ENCODE measurements at regions not wholly inside any gene's neighbourhood (a gene's known extent, or its start where the extent isn't known, plus 50 kb on each side); places are given as distances from the start of the nearest gene placed in this dataset.

DNA sequence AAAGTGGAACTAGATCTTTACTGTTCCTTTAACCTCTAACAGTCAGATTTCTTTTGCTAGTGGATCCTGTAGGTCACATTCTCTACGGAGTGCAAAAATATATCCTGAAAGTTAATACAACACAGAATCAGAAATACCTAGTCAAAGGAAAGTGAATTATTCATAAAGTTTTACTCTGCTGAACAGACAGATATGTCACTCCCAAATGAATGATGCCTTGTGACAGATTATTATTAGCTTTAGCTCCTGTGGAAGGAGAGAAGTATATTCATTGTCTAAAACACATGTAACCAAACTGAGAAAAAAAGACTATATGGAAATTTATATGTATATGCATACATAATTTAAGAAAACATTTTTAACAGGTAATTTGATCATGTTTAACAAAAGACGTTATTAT is 1497.2 kb upstream of the RAG2 start (continued):
- TF ChIP-seq, protein P1, sequence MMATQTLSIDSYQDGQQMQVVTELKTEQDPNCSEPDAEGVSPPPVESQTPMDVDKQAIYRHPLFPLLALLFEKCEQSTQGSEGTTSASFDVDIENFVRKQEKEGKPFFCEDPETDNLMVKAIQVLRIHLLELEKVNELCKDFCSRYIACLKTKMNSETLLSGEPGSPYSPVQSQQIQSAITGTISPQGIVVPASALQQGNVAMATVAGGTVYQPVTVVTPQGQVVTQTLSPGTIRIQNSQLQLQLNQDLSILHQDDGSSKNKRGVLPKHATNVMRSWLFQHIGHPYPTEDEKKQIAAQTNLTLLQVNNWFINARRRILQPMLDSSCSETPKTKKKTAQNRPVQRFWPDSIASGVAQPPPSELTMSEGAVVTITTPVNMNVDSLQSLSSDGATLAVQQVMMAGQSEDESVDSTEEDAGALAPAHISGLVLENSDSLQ (IDR thresholded peaks at IDR 0.05), result no peak
- TF ChIP-seq YY1 (IDR thresholded peaks at IDR 0.05; ENCODE audit: low read depth, low read length), result no peak

DNA sequence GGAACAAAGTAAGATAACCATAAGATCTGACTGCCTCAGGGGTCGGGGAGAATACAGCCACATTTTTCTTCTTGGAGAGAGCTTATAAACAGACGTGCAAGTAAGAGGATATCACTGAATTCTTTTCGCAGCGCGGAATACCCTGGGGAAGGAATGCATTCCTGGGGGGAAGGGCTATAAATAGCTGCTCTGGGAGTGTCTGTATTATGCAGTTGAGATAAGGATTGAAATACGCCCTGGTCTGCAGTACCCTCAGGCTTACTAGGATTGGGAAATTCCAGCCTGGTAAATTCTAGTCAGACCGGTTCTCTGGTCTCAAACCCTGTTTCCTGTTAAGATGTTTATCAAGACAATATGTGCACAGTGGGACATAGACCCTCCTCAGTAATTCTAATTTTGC is 1491.7 kb upstream of the RAG2 start:
- no peak overlapping the region for H3K4me3 ChIP-seq
- no peak overlapping the region for H3K4me2 ChIP-seq (ENCODE audit: control insufficient read depth, insufficient read depth)
- H3K4me1 ChIP-seq (ENCODE audit: control insufficient read depth, insufficient read depth, low read length), result no peaks in the 10 kb centered on the region
- no peaks in the 10 kb centered on the region; the same call in 2 of the 3 replicates for H3K9me3 ChIP-seq (replicated peaks; ENCODE audit: control insufficient read depth, insufficient read depth, low read length)
- CTCF ChIA-PET, result no interaction called here
- intact Hi-C loops (cut with micrococcal nuclease; ENCODE audit: unreplicated experiment) (no loop called here), in situ Hi-C loops (cut with MboI) (no loop called here)
- POLR2A ChIA-PET, result no interaction called here
- H3K27ac ChIP-seq (ENCODE audit: control insufficient read depth, insufficient read depth), result no peak overlapping the region
- no peaks in the 10 kb centered on the region for H4K20me1 ChIP-seq (ENCODE audit: control insufficient read depth, insufficient read depth)
- no peak overlapping the region for H2AFZ ChIP-seq (ENCODE audit: control insufficient read depth, low read depth, low read length)
- RAD21 ChIA-PET (ENCODE audit: unreplicated experiment), result no interaction called here
- BruUV-seq (replicated peaks), result no TSS peak
- no peaks in the 10 kb centered on the region for H3K36me3 ChIP-seq (ENCODE audit: control insufficient read depth in 2 of 2, insufficient read depth in 2 of 2, low read length in 1 of 2)
- H3K79me2 ChIP-seq (ENCODE audit: control insufficient read depth, insufficient read depth, low read length), result no peaks in the 10 kb centered on the region
- no peaks in the 10 kb centered on the region for H3K27me3 ChIP-seq (replicated peaks in 1 of 2; ENCODE audit: control insufficient read depth in 2 of 2, insufficient read depth in 2 of 2, low read length in 1 of 2)
- no peak for DNase-seq (ENCODE audit: low read depth, low spot score)
- SMC1A ChIA-PET (ENCODE audit: uncharacterized antibody, unreplicated experiment), result interaction anchor here (0.6 kb wide), 1 partner anchor 293 kb away, joined by 3 read pairs; no protein-coding TSS in a partner anchor
- no peak for FAIRE-seq
- H3K9ac ChIP-seq (ENCODE audit: control insufficient read depth, insufficient read depth, low read length), result no peak overlapping the region
- ATAC-seq, result no peak
- 55% methylated on average over 7 of the region's 7 CpGs for WGBS (ENCODE audit: insufficient coverage, insufficient replicate concordance, low lambda C conversion rate, missing lambda C conversion rate)
- TF ChIP-seq POU2F2 (IDR thresholded peaks at IDR 0.05; ENCODE audit: borderline replicate concordance, low read depth, low read length) (no peak), POLR2AphosphoS5 (IDR thresholded peaks at IDR 0.05; ENCODE audit: low read length) (no peak), RBBP5 (conservative IDR thresholded peaks at IDR 0.05) (no peak), TCF12 (IDR thresholded peaks at IDR 0.05; ENCODE audit: low read depth, low read length) (no peak), NFYB (IDR thresholded peaks at IDR 0.05; ENCODE audit: insufficient read depth, low read depth, low read length) (no peak), ZNF622 (IDR thresholded peaks at IDR 0.05) (no peak), ZSCAN29 (IDR thresholded peaks at IDR 0.05) (no peak), ATF7 (IDR thresholded peaks at IDR 0.05; ENCODE audit: low read depth) (no peak), HCFC1 (IDR thresholded peaks at IDR 0.05; ENCODE audit: low read length) (no peak)
- TF ChIP-seq, protein P2, sequence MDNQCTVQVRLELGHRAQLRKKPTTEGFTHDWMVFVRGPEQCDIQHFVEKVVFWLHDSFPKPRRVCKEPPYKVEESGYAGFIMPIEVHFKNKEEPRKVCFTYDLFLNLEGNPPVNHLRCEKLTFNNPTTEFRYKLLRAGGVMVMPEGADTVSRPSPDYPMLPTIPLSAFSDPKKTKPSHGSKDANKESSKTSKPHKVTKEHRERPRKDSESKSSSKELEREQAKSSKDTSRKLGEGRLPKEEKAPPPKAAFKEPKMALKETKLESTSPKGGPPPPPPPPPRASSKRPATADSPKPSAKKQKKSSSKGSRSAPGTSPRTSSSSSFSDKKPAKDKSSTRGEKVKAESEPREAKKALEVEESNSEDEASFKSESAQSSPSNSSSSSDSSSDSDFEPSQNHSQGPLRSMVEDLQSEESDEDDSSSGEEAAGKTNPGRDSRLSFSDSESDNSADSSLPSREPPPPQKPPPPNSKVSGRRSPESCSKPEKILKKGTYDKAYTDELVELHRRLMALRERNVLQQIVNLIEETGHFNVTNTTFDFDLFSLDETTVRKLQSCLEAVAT (IDR thresholded peaks at IDR 0.05), result no peak
- TF ChIP-seq, protein P3, sequence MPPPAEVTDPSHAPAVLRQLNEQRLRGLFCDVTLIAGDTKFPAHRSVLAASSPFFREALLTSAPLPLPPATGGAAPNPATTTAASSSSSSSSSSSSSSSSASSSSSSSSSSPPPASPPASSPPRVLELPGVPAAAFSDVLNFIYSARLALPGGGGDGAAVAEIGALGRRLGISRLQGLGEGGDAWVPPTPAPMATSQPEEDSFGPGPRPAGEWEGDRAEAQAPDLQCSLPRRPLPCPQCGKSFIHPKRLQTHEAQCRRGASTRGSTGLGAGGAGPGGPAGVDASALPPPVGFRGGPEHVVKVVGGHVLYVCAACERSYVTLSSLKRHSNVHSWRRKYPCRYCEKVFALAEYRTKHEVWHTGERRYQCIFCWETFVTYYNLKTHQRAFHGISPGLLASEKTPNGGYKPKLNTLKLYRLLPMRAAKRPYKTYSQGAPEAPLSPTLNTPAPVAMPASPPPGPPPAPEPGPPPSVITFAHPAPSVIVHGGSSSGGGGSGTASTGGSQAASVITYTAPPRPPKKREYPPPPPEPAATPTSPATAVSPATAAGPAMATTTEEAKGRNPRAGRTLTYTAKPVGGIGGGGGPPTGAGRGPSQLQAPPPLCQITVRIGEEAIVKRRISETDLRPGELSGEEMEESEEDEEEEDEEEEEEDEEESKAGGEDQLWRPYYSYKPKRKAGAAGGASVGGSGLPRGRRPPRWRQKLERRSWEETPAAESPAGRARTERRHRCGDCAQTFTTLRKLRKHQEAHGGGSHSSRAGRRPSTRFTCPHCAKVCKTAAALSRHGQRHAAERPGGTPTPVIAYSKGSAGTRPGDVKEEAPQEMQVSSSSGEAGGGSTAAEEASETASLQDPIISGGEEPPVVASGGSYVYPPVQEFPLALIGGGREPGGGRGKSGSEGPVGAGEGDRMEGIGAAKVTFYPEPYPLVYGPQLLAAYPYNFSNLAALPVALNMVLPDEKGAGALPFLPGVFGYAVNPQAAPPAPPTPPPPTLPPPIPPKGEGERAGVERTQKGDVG (CRISPR knock-in tag; IDR thresholded peaks at IDR 0.05), result no peak
- TF ChIP-seq, protein P4, sequence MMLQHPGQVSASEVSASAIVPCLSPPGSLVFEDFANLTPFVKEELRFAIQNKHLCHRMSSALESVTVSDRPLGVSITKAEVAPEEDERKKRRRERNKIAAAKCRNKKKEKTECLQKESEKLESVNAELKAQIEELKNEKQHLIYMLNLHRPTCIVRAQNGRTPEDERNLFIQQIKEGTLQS (IDR thresholded peaks at IDR 0.05; ENCODE audit: borderline replicate concordance, extremely low read depth, low read depth, low read length), result no peak
- TF ChIP-seq, protein P5, sequence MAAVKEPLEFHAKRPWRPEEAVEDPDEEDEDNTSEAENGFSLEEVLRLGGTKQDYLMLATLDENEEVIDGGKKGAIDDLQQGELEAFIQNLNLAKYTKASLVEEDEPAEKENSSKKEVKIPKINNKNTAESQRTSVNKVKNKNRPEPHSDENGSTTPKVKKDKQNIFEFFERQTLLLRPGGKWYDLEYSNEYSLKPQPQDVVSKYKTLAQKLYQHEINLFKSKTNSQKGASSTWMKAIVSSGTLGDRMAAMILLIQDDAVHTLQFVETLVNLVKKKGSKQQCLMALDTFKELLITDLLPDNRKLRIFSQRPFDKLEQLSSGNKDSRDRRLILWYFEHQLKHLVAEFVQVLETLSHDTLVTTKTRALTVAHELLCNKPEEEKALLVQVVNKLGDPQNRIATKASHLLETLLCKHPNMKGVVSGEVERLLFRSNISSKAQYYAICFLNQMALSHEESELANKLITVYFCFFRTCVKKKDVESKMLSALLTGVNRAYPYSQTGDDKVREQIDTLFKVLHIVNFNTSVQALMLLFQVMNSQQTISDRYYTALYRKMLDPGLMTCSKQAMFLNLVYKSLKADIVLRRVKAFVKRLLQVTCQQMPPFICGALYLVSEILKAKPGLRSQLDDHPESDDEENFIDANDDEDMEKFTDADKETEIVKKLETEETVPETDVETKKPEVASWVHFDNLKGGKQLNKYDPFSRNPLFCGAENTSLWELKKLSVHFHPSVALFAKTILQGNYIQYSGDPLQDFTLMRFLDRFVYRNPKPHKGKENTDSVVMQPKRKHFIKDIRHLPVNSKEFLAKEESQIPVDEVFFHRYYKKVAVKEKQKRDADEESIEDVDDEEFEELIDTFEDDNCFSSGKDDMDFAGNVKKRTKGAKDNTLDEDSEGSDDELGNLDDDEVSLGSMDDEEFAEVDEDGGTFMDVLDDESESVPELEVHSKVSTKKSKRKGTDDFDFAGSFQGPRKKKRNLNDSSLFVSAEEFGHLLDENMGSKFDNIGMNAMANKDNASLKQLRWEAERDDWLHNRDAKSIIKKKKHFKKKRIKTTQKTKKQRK (IDR thresholded peaks at IDR 0.05; ENCODE audit: low read depth, low read length), result no peak

Measured in GM12878 (cell line).